Astrocyte of the cerebellum (primary cell): ENCODE measurements at regions not wholly inside any gene's neighbourhood (a gene's known extent, or its start where the extent isn't known, plus 50 kb on each side); places are given as distances from the start of the nearest gene placed in this dataset.

Source experiments
- DNase-seq: peaks from one replicate; pipeline ENCODE4 v3.0.0-alpha.2; 2011; ENCODE audit warnings: low read depth
- H3K4me3 ChIP-seq: 2 replicates; pipeline ENCODE4 v1.5.1; 2011; ENCODE audit warnings: mild to moderate bottlenecking, low read depth, low read length, moderate library complexity
- CTCF ChIP-seq: IDR thresholded peaks from 2 replicates; pipeline ENCODE4 v1.5.1; 2012; ENCODE audit warnings: low read length, low read depth, moderate library complexity, mild to moderate bottlenecking; ENCODE audit errors: missing control alignments
- in situ Hi-C: cut with HindIII; loops from 2 replicates; pipeline ENCODE4 v1.10.0; 2017; ENCODE audit warnings: low sequenced_read_pairs

DNA sequence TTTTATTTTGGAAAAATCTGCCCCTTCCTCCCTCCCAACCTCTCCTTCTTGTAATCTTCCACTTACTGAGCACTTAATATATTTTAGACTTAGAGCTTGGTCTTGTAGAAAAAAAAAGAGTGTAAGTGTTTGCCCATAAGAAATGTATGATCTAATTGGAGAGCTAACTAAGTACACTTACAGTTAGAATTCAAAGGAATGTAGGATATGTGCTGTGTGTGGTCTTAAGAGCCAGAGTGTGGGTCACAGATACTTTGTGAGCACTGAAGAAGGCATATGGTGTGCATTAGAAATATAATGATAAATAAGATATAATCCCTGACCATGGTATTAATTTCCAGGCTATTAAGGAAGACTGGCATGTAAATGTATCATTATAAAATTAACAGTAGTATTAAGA is 91.8 kb upstream of the ZNF521 start:
- TF ChIP-seq CTCF = no peak
- no peak overlapping the region for H3K4me3 ChIP-seq
- in situ Hi-C loops = no loop called here
- DNase-seq = no peak

- TF ChIP-seq CTCF = no peak
- DNase-seq = no peak
- in situ Hi-C loops = no loop called here
- no peak overlapping the region for H3K4me3 ChIP-seq
Measured at GRCh38 chr18:25435149-25435782, 83.3 kb upstream of the ZNF521 start.

DNA sequence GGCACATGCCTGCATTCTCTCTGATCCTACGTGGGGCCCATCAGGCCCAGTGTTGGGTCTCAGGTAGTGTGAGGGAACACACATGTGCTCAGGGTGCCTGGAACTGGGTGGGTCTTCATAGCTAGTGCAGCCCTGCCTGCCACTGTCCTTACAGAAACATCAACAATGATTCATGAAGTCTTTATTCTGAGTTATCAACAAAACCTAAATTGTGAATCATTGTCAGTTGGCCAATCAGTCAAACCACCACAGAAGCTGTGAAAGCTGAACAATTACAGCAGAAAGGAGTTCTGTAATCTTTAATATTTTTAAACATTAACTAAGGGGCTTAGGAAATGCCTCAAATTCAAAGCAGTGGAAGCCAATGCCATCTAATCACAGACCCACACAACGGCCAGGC is 82.8 kb upstream of the ZNF521 start:
- H3K4me3 ChIP-seq = no peak overlapping the region
- in situ Hi-C loops = no loop called here
- no peak for TF ChIP-seq CTCF
- DNase-seq = no peak

DNA sequence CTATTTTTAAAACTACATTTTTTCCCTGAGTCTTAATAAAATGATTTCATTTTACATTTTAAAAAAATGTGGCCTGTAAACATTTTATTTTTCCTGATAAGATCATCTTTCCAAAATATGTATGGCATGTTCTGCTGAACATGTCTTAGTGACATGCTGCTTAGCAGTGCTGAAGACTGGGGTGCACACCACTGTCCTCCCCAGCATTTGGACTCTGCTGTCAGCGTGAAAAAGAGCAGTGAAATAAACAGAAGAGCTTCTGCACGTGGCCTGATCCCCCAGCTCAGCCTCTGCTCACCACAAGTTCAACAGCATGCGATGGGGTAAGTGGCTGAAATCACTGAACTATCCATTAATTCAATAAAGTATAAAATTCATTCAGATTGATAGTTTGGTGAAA is 81.6 kb upstream of the ZNF521 start:
- TF ChIP-seq CTCF = no peak
- no peak overlapping the region for H3K4me3 ChIP-seq
- in situ Hi-C loops = no loop called here
- DNase-seq = no peak

DNA sequence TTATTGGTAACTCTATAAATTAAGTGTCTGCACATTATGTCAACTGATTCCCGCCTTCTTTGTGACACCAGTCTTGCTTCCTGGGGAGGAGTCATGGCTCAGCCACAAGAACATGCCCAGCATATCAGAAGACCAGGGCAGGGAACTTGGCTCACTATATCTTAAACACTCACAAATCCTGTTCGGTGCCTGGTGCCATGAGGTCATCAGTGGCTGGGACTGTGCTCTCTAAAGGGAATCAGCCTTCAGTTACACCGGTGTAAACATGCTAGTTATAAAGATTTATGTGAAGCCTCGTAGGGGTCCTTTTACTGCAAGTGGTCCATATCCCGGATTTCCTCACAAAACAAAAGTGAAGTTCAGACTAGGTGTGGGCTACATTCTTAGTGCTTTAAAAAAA is 73.1 kb upstream of the ZNF521 start:
- TF ChIP-seq CTCF = no peak
- H3K4me3 ChIP-seq = no peak overlapping the region
- in situ Hi-C loops = no loop called here
- no peak for DNase-seq

DNA sequence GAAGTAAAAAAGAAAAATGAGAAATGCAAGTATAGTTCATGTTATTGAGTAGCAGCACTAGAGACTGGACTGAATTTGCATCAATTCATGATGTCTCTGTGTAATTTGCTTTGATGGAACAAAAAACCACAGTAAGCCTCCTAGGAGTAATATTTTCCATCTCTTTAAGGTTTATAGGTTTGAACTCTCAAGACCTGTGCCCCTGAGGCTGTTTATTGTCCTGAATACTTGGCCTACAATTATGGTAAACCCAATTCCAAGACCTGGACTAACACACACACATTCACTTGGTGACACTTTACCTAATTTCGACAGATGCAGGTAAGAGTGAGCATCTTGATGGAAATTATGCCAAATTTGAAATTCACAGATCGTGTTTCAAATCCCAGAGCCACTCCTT is 71.8 kb upstream of the ZNF521 start:
- in situ Hi-C loops = no loop called here
- no peak for DNase-seq
- TF ChIP-seq CTCF = no peak
- no peak overlapping the region for H3K4me3 ChIP-seq

DNA sequence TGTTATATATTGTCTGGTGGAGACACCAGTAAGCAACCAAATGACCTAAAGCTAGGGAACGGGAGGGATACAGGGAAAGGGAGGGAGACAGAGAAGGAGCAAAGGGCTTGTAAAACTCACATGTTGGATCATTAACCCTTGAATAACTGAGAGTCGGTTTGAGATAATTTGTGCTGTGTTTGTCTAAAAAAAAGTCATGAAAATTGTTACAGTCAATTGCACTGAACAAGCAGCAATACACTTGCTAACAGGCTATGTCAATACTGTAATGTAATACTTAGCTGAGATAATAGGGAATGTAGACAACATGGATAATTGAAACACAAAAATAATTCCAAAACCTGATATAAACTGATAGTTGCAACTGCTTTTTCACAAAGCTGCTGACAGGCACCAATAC is 71.3 kb upstream of the ZNF521 start:
- no peak for TF ChIP-seq CTCF
- no peak overlapping the region for H3K4me3 ChIP-seq
- in situ Hi-C loops = no loop called here
- DNase-seq = no peak
